ENCODE measurements at regions not wholly inside any gene's neighbourhood (a gene's known extent, or its start where the extent isn't known, plus 50 kb on each side); places are given as distances from the start of the nearest gene placed in this dataset.
"Not testable (repeated sequence)": the region's sequence is repeated elsewhere in the genome, so short reads cannot be mapped to it uniquely, and the experiment has no call there.

GRCh38 chr12:127140864-127141484, 1126.0 kb upstream of the TMEM132C start:
- TF ChIP-seq, protein P1, sequence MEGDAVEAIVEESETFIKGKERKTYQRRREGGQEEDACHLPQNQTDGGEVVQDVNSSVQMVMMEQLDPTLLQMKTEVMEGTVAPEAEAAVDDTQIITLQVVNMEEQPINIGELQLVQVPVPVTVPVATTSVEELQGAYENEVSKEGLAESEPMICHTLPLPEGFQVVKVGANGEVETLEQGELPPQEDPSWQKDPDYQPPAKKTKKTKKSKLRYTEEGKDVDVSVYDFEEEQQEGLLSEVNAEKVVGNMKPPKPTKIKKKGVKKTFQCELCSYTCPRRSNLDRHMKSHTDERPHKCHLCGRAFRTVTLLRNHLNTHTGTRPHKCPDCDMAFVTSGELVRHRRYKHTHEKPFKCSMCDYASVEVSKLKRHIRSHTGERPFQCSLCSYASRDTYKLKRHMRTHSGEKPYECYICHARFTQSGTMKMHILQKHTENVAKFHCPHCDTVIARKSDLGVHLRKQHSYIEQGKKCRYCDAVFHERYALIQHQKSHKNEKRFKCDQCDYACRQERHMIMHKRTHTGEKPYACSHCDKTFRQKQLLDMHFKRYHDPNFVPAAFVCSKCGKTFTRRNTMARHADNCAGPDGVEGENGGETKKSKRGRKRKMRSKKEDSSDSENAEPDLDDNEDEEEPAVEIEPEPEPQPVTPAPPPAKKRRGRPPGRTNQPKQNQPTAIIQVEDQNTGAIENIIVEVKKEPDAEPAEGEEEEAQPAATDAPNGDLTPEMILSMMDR (IDR thresholded peaks at IDR 0.05), result not testable (repeated sequence)
- TF ChIP-seq POLR2A (IDR thresholded peaks at IDR 0.05), result not testable (repeated sequence)

Data from heart left ventricle (tissue), 13 donors.